T-helper 17 cell (primary cell): ENCODE measurements at regions not wholly inside any gene's neighbourhood (a gene's known extent, or its start where the extent isn't known, plus 50 kb on each side); places are given as distances from the start of the nearest gene placed in this dataset.
"Not testable (repeated sequence)": the region's sequence is repeated elsewhere in the genome, so short reads cannot be mapped to it uniquely, and the experiment has no call there.

Experiments
- ATAC-seq: fragments of 150-1000 bp; cut with Tn5 transposase; 2 replicates; pipeline ENCODE4 v1.10.0; 2021; ENCODE audit warnings: mild to moderate bottlenecking, moderate library complexity
- DNase-seq, 3 donors: peaks; one replicate each; pipeline versions ENCODE4 v3.0.0 to v3.0.0-alpha.2; 2020 to 2021
- H3K9me3 ChIP-seq: one replicate; pipeline ENCODE4 v1.7.0; 2013; ENCODE audit warnings: low read length, mild to moderate bottlenecking; ENCODE audit not compliant: control insufficient read depth, poor library complexity, severe bottlenecking
- H3K27ac Mint-ChIP-seq: one replicate; pipeline ENCODE4 v1.8.0; 2022; ENCODE audit warnings: mild to moderate bottlenecking, moderate library complexity, mixed read lengths
- H3K27me3 Mint-ChIP-seq: one replicate; pipeline ENCODE4 v1.8.0; 2022; ENCODE audit warnings: mixed read lengths
- H3K36me3 Mint-ChIP-seq: one replicate; pipeline ENCODE4 v1.8.0; 2022; ENCODE audit warnings: low read depth, mixed read lengths
- H3K4me1 Mint-ChIP-seq: one replicate; pipeline ENCODE4 v1.8.0; 2022; ENCODE audit warnings: mild to moderate bottlenecking, mixed read lengths
- H3K4me3 Mint-ChIP-seq: one replicate; pipeline ENCODE4 v1.8.0; 2022; ENCODE audit warnings: mild to moderate bottlenecking, moderate library complexity, mixed read lengths

- Mint-ChIP-seq H3K36me3 (no peaks in the 10 kb centered on the region), H3K4me1 (no peaks in the 10 kb centered on the region), H3K4me3 (no peak overlapping the region), H3K27me3 (no peaks in the 10 kb centered on the region), H3K27ac (no peak overlapping the region)
- DNase-seq (no peak), ATAC-seq (no peak)
- H3K9me3 ChIP-seq = no peaks in the 10 kb centered on the region
These were observed 540.5 kb upstream of the BOD1L1 start for GRCh38 chr4:14167876-14168510.

GRCh38 chr4:14168919-14169318 is 541.4 kb upstream of the BOD1L1 start:
- no peaks in the 10 kb centered on the region for H3K9me3 ChIP-seq
- Mint-ChIP-seq H3K4me1 (no peaks in the 10 kb centered on the region), H3K4me3 (no peak overlapping the region), H3K36me3 (no peaks in the 10 kb centered on the region), H3K27me3 (no peaks in the 10 kb centered on the region), H3K27ac (no peak overlapping the region)
- ATAC-seq = no peak
- no peak for DNase-seq

- Mint-ChIP-seq H3K27ac (no peak overlapping the region), H3K4me3 (no peak overlapping the region), H3K4me1 (no peaks in the 10 kb centered on the region), H3K36me3 (no peaks in the 10 kb centered on the region), H3K27me3 (no peaks in the 10 kb centered on the region)
- ATAC-seq = no peak
- DNase-seq = no peak
- H3K9me3 ChIP-seq = no peaks in the 10 kb centered on the region
These were observed 541.9 kb upstream of the BOD1L1 start for GRCh38 chr4:14169460-14169859.

GRCh38 chr4:14169940-14170339 is 542.4 kb upstream of the BOD1L1 start:
- H3K9me3 ChIP-seq, H3K36me3 Mint-ChIP-seq, DNase-seq, H3K27me3 Mint-ChIP-seq, H3K4me3 Mint-ChIP-seq, H3K4me1 Mint-ChIP-seq, H3K27ac Mint-ChIP-seq, ATAC-seq: not testable (repeated sequence)

GRCh38 chr4:14176613-14177012 is 549.1 kb upstream of the BOD1L1 start:
- no peak for ATAC-seq
- peaks cover 10% of the 10 kb centered on the region for H3K4me1 Mint-ChIP-seq
- H3K4me3 Mint-ChIP-seq = no peak overlapping the region

GRCh38 chr4:14177987-14178386 is 550.5 kb upstream of the BOD1L1 start:
- Mint-ChIP-seq H3K4me3 (no peak overlapping the region), H3K27ac (peak overlapping the region; percentile 22), H3K36me3 (no peaks in the 10 kb centered on the region), H3K4me1 (peaks cover 10% of the 10 kb centered on the region), H3K27me3 (no peaks in the 10 kb centered on the region)
- ATAC-seq (peak; percentile 33), DNase-seq (no peak)
- no peaks in the 10 kb centered on the region for H3K9me3 ChIP-seq

More at GRCh38 chr4:14176613-14177012, 549.1 kb upstream of the BOD1L1 start:
- no peaks in the 10 kb centered on the region for H3K27me3 Mint-ChIP-seq
- H3K9me3 ChIP-seq = no peaks in the 10 kb centered on the region
- no peak for DNase-seq
- no peaks in the 10 kb centered on the region for H3K36me3 Mint-ChIP-seq
- H3K27ac Mint-ChIP-seq = no peak overlapping the region

GRCh38 chr4:14178421-14178820 is 550.9 kb upstream of the BOD1L1 start:
- H3K4me1 Mint-ChIP-seq = peaks cover 10% of the 10 kb centered on the region
- peak overlapping the region; percentile 22 for H3K27ac Mint-ChIP-seq
- no peak overlapping the region for H3K4me3 Mint-ChIP-seq
- no peaks in the 10 kb centered on the region for H3K36me3 Mint-ChIP-seq
- ATAC-seq = no peak
- no peaks in the 10 kb centered on the region for H3K27me3 Mint-ChIP-seq
- DNase-seq = no peak
- no peaks in the 10 kb centered on the region for H3K9me3 ChIP-seq

- H3K27me3 Mint-ChIP-seq = no peaks in the 10 kb centered on the region
These were observed 552.6 kb upstream of the BOD1L1 start for GRCh38 chr4:14180166-14180565.

GRCh38 chr4:14180983-14181601 is 553.6 kb upstream of the BOD1L1 start:
- H3K9me3 ChIP-seq = no peaks in the 10 kb centered on the region
- H3K4me3 Mint-ChIP-seq = no peak overlapping the region
- H3K27me3 Mint-ChIP-seq = no peaks in the 10 kb centered on the region
- H3K36me3 Mint-ChIP-seq = no peaks in the 10 kb centered on the region
- ATAC-seq (no peak), DNase-seq (no peak)
- peaks cover 10% of the 10 kb centered on the region for H3K4me1 Mint-ChIP-seq
- no peak overlapping the region for H3K27ac Mint-ChIP-seq

More at GRCh38 chr4:14180166-14180565, 552.6 kb upstream of the BOD1L1 start:
- ATAC-seq (no peak), DNase-seq (no peak)
- H3K36me3 Mint-ChIP-seq = no peaks in the 10 kb centered on the region
- no peak overlapping the region for H3K4me3 Mint-ChIP-seq
- H3K4me1 Mint-ChIP-seq = peaks cover 10% of the 10 kb centered on the region
- no peak overlapping the region for H3K27ac Mint-ChIP-seq
- no peaks in the 10 kb centered on the region for H3K9me3 ChIP-seq

- Mint-ChIP-seq H3K4me1 (peaks cover 9% of the 10 kb centered on the region), H3K36me3 (no peaks in the 10 kb centered on the region), H3K4me3 (no peak overlapping the region), H3K27ac (no peak overlapping the region), H3K27me3 (no peaks in the 10 kb centered on the region)
- ATAC-seq (no peak), DNase-seq (no peak)
- H3K9me3 ChIP-seq = no peaks in the 10 kb centered on the region
These were observed 554.6 kb upstream of the BOD1L1 start for GRCh38 chr4:14182148-14182547.

- Mint-ChIP-seq H3K4me3 (no peak overlapping the region), H3K27me3 (no peaks in the 10 kb centered on the region), H3K36me3 (no peaks in the 10 kb centered on the region), H3K27ac (no peak overlapping the region), H3K4me1 (no peaks in the 10 kb centered on the region)
- H3K9me3 ChIP-seq = no peaks in the 10 kb centered on the region
- no peak for ATAC-seq
- no peak for DNase-seq
These were observed 556.7 kb upstream of the BOD1L1 start for GRCh38 chr4:14184265-14184664.

GRCh38 chr4:14184767-14185166 is 557.2 kb upstream of the BOD1L1 start:
- Mint-ChIP-seq H3K4me1 (no peaks in the 10 kb centered on the region), H3K36me3 (no peaks in the 10 kb centered on the region), H3K27me3 (no peaks in the 10 kb centered on the region), H3K4me3 (no peak overlapping the region), H3K27ac (no peak overlapping the region)
- ATAC-seq (no peak), DNase-seq (no peak)
- H3K9me3 ChIP-seq = no peaks in the 10 kb centered on the region

- no peaks in the 10 kb centered on the region for H3K9me3 ChIP-seq
- Mint-ChIP-seq H3K4me3 (no peak overlapping the region), H3K36me3 (no peaks in the 10 kb centered on the region), H3K4me1 (no peaks in the 10 kb centered on the region), H3K27ac (no peak overlapping the region), H3K27me3 (no peaks in the 10 kb centered on the region)
- no peak for DNase-seq
- no peak for ATAC-seq
These were observed 560.7 kb upstream of the BOD1L1 start for GRCh38 chr4:14188214-14188613.

GRCh38 chr4:14193601-14194000 is 566.1 kb upstream of the BOD1L1 start:
- H3K4me1 Mint-ChIP-seq = no peaks in the 10 kb centered on the region
- no peak overlapping the region for H3K27ac Mint-ChIP-seq
- H3K36me3 Mint-ChIP-seq = no peaks in the 10 kb centered on the region
- ATAC-seq = no peak
- no peaks in the 10 kb centered on the region for H3K9me3 ChIP-seq
- H3K4me3 Mint-ChIP-seq = no peak overlapping the region
- DNase-seq = no peak
- no peaks in the 10 kb centered on the region for H3K27me3 Mint-ChIP-seq
